NCI-H2196 treated with DMSO at 0.1 percent for 48 hours (cell line): ENCODE measurements at regions not wholly inside any gene's neighbourhood (a gene's known extent, or its start where the extent isn't known, plus 50 kb on each side); places are given as distances from the start of the nearest gene placed in this dataset.
"Not testable (repeated sequence)": the region's sequence is repeated elsewhere in the genome, so short reads cannot be mapped to it uniquely, and the experiment has no call there.

Source experiments
- DNase-seq: peaks from one replicate; lab custom pipeline; 2025; ENCODE audit not compliant: unreplicated experiment; lab: John Stamatoyannopoulos, UW

DNA sequence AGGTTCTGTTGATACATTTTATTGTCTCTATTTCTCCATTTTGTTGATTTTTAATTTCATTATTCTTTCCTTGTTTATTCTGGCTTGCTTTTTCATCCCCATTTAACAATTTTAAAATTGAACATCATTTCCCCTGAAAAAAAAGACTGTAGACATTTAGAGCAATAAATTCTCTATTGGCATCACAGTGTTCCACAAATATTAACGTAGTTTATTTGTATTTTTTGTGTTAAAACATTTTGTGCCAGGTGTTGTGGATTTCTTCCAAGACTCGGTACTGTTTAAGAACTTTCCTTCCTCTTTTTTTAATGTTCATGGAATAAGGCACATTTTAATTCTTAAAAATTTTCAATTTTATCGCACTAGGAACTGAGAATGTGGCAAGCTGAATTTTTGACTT, 156.1 kb upstream of the NPY start:
- no peak for DNase-seq

DNA sequence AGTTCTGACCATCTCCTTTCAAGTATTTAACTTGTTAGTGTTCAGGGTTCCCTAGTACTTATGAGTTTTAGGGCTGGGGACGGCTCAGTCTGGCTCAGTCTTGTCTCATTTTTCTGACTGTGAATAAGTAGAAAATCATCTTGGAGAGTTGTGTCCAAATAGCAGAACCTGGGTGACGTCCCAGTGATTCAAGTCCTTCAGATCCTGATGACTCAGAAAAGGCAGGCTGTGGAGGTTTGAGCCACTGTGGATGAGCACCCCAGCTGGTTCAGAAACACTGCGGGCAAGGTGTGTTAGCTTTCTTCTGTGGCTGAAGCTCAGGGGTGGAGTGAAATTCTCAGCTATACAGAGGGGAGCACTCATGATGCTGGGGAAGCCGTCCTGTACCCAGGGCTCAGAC, 154.4 kb upstream of the NPY start:
- DNase-seq: no peak

DNA sequence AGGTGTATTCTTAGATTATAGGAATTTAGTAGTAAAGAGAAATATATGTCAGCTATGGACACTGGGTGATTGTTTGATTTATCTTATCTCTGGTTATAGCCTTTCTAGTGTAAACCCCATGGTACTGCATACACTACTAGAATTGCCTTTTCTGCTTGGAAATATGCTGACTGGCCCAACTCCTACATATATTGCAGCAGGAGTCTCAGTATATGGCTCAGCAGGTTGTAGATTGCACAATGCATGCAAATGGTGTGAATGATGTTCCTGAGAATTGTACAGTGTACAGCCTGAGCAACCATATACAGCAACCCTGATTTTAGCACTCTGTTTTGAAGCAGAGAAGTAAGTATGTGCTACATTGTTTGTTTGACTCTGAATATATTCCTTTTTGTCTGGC, 153.4 kb upstream of the NPY start:
- DNase-seq: no peak

DNA sequence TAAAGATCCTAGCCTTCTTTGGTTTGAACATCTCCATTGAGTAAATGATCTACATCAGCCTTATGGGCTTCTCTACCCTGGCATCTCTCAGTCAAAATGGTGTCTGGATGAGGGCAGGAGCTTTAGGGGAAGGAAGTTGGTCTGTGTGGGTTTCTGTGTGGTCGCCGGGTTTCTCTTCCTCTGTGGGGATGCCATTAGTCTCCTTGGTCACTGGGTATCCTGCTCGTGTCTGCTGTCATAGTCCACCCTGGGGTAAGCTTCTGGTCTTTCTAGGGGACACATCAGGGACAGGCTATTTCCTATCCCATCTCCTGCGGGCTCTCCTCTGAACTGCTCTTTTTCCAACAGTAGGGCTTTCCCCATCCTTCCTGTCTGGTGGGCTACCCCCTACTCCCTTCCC, 150.3 kb upstream of the NPY start:
- no peak for DNase-seq

DNA sequence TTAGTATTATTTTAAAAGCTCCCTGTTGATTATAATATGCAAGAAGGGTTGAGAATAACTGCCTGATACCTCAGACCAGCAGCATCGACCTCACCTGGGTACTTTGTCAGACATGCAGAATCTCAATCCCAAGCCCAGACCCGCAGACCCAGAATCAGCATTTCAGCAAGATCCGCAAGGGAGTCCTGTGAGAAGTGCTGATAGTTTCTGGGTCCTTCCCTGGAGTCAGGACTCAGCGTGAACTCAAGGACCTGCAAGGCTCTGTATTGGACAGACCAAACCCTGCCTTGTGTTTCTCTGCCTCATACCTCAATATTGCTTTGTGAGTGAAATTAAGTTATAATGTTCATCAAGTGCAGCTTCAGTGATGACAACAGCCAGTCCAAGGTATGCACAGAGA, 149.5 kb upstream of the NPY start:
- DNase-seq: no peak

DNA sequence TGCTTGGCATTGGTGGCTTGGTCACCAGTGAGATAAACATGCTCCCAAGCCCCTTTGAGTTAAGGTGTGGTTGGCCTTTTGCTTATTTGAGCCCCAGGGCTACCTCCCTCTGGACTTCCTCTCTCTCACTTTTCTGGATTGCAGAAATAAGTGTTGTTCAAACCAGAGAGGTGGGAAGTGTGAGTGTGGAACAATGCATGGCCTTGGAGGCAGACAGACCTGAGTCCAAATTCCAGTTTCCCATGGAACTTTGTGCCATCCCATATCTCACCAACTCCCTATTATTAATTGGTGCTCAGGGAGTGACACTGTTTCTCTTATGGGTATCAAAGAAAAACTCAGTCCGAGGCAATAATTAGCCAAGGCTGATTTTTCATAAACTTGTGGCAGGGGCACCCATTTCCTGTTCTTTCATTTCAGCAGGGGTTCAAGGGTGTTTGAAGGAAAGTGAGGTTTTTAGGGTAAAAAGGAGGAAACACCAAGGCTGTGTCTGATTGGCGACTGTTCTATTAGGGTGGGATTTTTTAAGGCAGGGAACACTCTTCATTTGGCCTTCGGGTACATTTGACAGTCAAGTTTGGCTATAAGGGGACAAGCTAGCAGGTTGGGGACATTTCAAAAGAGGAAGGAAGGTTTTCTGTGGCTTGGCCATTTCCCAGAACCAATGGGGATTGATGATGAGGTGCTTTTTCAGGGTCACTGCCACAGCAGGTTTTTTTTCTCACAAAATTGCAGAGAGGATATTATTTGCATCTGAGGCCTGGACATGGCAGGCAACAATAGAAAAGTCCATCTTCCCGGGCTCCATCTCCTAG, 148.8 kb upstream of the NPY start:
- no peak for DNase-seq

DNA sequence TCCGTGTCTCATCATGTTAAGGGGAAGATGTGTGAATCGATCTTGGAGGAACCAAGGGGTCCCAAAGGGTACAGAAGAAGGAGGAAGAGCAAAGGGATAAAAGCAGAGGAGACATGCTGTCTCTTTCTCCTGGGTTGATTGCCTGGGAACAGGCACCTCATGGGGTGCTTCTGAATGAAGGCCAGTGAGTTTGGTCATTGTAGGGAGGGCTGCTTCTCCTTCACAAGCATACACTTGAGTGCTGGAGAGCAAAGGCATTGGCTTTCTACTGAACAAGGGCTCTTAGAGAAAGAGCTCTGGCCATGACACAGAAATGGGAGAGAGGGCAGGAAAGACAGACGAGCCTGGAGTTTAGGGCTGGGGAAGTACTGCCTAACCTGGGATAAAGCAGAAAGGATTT, 146.7 kb upstream of the NPY start:
- no peak for DNase-seq

DNA sequence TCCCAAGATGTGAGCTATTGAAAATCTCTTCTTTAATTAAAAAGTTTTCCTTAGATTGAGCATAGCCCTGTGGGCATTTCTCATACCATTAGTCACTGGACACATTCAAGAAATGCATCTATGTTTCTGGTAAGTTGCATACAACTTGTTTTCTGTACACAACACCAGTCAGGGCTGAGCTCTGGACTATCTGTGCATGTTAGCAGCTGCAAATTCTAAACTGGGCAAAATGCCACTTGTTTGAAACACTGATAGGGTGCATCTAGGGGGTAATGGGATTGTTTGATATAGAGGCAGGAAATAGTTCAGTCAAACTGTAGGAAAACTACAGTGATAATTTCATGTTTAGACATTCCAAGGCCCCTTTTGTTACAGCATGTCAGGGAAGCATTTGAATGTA, 145.6 kb upstream of the NPY start:
- DNase-seq: no peak

DNA sequence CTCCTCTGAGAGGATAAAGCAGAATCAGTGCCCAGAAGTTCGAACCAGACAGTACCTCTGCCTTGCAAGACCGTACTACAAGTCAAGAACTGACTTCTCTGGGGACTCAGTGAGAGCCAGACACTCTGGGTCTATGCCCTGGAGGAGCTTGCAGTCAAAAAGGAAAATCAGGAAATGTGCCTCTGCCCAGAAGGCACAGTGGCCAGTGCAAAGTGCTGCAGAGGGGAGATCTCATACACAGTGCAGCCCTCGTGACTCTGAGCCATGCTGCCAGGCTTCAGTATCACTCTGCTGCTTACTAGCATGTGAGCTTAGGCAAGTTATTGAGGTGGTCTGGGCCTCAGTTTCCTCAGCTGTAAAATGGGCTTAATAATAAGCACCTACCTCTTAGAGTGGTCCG, 144.0 kb upstream of the NPY start:
- no peak for DNase-seq

DNA sequence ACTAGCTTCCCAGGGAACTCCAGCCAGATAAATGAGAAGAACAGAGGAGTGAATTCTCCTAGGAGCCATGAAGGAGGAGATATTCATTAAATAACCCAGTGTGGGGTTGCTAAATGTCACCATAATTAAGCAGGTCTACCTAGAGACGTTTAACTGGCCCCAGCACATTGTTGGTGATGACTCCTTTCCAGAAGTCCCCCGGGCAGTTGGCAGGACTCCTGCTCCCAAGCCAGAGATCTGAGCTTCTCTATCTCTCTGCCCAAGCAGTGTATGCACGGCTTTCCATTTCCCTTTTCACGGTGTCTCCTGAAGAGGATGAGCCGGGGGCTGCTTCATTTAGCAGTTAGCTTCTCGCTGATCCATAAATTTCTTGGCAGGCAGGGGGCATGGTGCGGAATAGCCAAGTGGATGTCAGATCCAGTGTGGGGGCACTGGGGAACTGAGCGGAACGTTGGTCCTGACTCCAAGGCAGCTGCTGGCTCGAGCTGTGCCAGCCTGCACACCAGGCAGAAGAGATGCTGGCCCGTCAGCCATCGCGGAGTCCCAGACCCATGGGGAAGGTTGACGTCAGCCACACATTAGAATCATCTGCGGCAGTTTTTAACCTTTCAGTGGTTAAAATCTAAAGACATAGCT, 142.0 kb upstream of the NPY start:
- no peak for DNase-seq

DNA sequence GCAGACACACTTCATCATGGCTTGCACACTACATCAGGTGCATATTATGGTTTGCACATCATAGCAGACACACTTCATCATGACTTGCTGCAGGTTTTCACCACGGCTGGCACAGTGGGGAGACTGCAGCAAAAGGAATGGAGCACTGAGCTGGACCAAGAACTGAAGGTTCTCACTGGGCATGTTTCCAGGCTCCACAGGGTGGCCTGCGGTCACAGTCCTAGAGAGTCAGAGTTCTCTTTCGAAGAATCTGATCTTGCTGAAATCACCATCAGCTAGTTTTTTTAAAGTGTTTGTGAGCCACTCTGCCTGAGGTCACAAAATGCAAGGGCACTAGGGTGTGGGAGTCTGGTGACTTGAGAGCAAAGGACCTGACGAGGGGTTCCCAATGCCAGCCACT, 140.4 kb upstream of the NPY start:
- DNase-seq: no peak

DNA sequence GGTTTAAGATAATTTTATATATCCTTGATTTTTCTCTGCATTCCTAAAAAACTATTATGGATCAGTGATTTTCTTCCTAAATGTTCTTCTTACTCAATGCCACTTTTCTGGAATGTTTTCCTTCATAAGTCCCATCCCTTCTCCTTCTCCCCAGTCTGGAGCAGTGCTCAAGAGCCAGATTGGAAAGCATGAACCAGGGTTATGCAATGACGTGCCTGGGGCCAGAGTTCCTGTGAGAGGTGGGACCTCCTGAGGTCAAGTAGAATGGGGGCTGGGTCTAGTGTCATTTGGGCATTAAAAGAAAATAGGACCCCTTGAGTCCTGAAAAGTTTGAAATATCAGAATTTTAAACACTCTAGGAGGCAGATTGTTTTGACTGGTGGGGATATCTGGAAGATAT, 132.0 kb upstream of the NPY start:
- DNase-seq: no peak

DNA sequence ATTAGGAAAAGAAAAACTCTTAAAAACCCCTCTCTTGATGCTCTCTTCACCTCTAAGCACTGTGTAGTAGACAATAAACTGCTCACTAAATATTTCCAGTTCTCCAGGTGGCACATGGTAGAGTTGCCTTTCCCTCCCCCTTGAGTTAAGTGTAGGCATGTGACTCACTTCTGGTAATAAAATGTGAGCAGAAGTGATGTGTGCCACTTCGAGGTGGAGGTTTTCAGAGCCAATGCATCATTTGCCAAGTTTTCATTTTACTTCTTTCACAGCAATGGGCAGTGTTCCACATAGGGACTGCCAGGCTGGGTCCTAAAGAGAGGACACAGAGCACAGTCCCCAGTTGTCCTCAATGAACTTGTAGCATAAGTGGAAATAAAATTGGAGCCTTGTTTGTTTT, 131.6 kb upstream of the NPY start:
- no peak for DNase-seq

DNA sequence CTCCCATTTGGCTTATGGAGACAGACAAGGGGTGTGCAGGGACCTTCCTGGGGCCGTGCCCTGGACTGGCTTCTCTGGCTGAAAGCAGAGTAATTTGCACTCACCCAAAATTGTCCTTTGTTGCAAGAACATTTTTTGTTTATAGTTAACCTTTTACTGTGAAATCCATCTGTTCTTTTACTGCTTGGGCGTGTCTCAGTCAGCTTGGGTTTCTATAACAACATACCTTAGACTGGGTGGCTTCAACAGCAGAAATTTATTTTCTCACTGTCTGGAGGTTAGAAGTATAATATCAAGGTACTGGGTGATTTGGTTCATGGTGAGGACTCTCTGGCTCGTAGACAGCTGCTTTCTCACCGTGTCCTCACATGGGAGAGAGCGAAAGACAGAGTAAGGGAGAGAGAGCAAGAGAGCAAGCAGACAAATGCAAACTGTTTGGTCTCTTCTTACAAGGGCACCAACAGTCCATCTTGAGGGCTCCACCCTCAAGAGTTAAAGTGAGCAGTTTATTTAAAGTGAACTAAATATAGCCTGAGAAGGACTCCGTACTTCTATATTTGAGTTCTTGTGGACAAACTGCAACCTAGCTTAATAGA, 131.0 kb upstream of the NPY start:
- DNase-seq: no peak

DNA sequence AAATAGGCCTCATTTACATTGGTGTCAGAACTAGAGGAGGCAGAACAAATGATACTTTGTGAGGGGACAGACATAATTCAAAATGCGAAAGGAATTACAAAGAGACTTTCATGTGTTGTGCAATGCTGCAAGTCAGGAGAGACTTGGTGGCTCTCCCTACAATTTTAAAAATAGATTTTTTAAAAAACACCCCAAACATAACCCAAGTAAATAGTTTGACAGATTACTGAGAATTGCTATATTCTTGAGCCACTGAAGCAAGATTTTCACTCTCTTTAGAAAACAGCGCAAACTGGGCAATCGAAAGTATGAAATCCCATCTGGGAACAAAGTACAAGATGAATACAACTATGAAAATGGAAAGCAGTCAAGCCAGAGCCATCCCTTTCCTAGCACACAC, 126.3 kb upstream of the NPY start:
- no peak for DNase-seq

DNA sequence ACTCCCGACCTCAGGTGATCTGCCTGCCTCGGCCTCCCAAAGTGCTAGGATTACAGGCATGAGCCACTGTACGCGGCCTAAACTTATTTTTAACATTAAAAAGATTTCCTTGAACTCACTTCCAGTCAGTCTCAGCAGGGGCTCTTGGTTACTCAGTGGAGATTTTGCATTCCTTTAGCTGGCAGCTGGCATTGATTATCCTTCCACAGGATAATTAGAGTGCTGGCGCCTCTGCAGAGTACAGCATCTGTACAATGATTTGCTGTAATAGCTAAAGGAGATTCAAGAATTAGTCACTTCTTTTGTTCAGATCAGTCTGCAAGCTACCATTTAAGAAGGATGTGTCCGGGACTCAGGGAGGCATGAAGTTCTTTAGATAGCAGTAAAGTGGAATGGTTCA, 125.0 kb upstream of the NPY start:
- no peak for DNase-seq

DNA sequence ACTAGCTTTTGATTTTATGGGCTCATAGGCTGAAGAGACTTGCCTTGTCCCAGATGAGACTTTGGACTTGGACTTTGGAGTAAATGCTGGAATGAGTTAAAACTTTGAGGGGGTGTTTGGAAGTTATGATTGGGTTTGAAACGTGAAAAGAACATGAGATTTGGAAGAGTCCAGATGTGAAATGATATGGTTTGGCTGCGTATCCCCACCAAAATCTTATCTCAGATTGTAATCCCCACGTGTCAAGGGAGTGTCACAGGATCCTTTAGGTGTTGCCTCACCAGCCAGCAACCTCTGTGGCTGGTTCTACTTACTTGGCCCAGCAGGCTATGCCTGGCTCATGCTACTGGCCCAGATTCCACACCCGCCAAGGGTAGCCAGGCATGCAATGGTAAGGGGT, 119.6 kb upstream of the NPY start:
- no peak for DNase-seq

DNA sequence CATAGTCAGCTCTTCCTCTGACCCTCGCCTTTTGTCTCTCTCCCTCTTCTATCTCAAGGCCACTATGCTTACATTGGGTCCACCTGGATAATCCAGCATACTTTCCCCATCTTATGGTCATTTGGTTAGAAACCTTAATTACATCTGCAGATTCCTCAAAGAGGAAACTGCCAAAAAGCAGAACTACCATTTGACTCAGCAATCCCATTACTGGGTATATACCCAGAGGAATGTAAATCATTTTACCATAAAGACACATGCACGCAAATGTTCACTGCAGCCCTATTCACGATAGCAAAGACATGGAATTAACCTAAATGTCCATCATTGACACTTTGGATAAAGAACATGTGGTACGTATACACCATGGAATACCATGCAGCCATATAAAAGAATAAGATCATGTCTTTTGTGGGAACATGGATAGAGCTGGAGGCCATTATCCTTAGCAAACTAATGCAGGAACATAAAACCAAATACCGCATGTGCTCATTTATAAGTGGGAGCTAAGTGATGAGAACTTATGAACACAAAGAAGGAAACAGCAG, 114.8 kb upstream of the NPY start:
- no peak for DNase-seq

DNA sequence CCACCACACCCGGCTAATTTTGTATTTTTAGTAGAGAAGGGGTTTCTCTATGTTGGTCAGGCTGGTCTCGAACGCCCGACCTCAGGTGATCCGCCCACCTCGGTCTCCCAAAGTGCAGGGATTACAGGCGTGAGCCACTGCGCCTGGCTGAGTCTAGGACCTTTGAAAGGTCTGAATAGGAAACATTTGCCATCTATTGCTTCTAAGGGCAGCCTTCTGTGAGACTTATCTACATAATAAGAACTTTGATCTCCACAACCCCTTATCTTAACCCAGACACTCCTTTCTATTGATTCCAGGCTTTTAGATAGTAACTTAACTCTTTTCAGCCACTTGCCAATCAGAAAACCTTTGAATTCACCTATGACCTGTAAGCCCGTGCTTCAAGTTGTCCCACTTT, 112.0 kb upstream of the NPY start:
- DNase-seq: not testable (repeated sequence)

DNA sequence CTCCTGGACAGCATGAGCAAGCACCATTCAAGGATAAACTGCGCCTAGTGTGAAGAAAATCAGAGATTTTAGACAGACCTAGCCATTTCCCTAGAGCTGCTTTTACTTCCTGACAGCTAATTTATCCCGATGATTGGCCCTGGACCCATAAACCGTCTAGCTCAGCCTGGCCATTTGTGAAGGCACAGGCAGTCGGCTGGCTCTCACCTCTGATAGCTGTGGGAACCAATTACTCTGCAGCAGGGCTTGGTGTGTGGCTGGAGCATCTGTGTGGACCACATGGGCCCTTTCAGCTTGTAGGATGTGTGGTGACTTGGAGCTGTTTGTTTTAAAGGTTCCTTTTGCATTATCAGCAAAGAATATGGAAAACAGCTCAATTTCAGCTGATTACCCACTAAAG, 111.1 kb upstream of the NPY start:
- DNase-seq: no peak

DNA sequence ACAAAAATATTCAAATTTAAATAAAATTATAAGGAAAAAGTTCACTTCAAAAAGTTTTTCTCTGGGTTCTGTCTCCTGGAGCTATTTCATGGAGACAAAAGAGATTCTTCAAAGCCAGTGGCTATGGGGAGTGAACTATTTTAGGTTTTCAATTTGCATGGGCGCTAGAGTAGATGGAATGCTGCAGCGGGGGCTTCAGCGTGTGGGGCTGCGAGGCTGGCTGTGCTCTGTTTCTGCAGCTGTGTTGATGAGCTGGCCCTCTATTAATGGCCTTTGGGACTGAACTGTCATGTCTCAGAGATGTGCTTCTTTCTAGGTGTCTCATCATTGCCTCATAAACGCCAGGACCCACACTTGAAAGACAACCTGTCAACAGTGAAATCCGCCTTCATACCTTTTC, 108.4 kb upstream of the NPY start:
- DNase-seq: no peak

DNA sequence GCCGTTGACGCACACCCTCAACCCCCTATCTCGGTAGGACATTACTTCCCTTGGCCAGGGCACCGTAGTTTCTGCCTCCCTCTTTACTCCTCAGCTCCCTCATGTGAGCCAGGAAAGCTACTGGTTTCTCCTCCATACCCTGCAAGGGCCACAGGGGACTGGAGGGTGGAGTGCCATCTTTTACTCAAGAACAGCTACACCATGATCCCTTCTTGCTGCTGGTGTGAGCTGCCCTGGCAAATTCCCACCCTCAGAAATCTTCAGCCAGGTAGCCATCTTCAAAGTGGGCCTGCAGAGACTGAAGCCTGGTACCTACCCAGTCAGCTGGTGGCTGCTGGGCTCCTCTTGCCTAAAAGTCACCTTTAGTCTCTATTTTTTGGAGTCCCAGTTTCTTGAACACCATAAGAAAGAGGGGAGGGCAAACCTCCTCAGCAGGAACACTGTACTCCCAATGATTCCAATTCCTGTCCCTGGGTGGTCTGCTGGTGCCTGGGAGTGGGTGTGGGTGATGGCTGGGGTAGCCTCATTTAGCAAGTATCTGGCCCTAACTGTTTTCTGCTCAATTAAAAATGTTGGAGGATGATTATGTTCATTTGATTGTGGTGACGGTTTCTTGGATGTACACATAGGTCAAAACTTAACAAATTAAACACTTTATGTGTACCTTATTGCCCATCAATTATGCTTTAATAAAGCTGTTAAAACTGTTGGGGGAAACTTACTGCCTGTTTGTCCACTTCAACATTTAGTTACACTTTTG, 105.0 kb upstream of the NPY start:
- DNase-seq: no peak
